ENCODE measurements at regions not wholly inside any gene's neighbourhood (a gene's known extent, or its start where the extent isn't known, plus 50 kb on each side); places are given as distances from the start of the nearest gene placed in this dataset.

- in situ Hi-C loops (cut with MboI; ENCODE audit: low pct_ligation_motif_present in 1 of 4, low pct_unique_long_range_greater_than_20kb in 1 of 4, low sequenced_read_pairs in 3 of 4) (no loop called here), intact Hi-C loops (cut with DNase I; ENCODE audit: low total_unique reads) (no loop called here)
- WGBS, 2 donors (ENCODE audit: low coverage in 1 of 2): 86 to 94% methylated on average over 4 of the region's 4 CpGs
- Histone ChIP-seq H3K27me3 (no peaks in the 10 kb centered on the region), H3K9me3 (peaks cover 0 to 3% of the 10 kb centered on the region in 2 donors), H3K4me3 (no peak overlapping the region), H3K36me3 (no peaks in the 10 kb centered on the region), H3K4me1 (no peaks in the 10 kb centered on the region), H3K27ac (no peak overlapping the region)
- DNase-seq: no peak
- no peak for TF ChIP-seq CTCF (IDR thresholded peaks at IDR 0.05)
- TF ChIP-seq POLR2A (IDR thresholded peaks at IDR 0.05): no peak
Measured at GRCh38 chr5:27220752-27221151, 182.4 kb upstream of the CDH9 start.

DNA sequence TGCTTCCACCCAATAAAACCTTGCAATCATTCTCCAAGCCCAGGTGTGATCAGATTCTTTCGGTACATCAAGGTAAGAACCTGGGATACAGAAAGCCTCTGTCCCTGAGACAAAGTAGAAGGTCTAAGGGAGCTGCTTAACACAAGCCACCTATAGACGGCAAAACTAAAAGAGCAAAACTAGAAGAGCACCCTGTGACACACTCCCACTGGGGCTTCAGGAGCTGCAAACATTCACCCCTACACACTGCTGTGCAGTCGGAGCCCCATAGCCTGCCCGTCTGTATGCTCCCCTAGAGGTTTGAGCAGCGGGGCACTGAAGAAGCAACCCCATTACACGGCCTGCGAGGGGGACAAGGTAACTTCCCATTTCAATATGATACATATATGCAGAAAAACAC is 179.6 kb upstream of the CDH9 start:
- no peaks in the 10 kb centered on the region for H3K36me3 ChIP-seq
- TF ChIP-seq POLR2A (IDR thresholded peaks at IDR 0.05) (no peak), EP300 (IDR thresholded peaks at IDR 0.05; ENCODE audit: low read depth) (no peak), POLR2AphosphoS5 (IDR thresholded peaks at IDR 0.05) (no peak), CTCF (IDR thresholded peaks at IDR 0.05) (no peak)
- H3K27me3 ChIP-seq: no peaks in the 10 kb centered on the region
- H3K9me3 ChIP-seq: peaks cover 0 to 3% of the 10 kb centered on the region in 2 donors
- H3K27ac ChIP-seq: no peak overlapping the region
- no peaks in the 10 kb centered on the region for H3K4me1 ChIP-seq
- no peak overlapping the region for H3K4me3 ChIP-seq
- 87 to 100% methylated on average over 2 to 7 of the region's 7 CpGs for WGBS, 2 donors (ENCODE audit: low coverage in 1 of 2)
- intact Hi-C loops (cut with DNase I; ENCODE audit: low total_unique reads): no loop called here
- DNase-seq: no peak
- in situ Hi-C loops (cut with MboI; ENCODE audit: low pct_ligation_motif_present in 1 of 4, low pct_unique_long_range_greater_than_20kb in 1 of 4, low sequenced_read_pairs in 3 of 4): no loop called here

DNA sequence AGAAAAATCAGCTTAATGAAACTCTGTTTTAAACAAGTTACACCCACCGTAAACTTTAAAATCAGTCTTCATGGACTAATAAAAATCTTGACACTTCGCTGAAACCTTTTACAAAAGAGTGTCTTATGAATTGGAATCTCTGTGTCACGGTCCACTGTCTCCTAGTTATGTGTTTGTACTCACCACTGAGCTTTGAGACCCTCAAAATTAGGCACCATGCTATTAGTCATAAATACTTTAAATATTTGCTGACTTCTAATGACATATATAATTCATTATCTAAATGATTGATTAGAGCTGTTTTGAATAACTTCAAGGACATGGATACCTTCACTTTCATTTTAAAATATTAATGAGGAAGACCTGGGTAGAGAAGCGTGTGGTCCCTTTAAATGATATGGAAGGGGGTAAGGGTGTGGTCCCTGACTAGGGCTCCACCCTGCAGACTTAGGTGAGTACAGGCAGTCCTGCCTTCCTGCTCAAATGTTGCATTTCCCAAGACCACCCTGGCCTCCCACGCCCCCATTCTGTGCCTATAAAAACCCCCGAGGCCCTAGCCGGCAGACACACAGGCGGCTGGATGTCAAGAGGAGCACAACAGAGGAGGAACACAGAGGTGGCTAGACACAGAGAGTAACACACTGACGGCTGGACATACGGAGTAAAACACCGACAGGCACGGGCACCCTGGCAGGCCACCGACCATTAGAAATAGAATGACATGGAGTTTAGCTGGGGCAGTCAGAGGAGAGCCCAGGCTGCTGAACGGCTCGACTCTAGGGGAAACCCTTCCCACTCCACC is 179.0 kb upstream of the CDH9 start:
- H3K36me3 ChIP-seq: no peaks in the 10 kb centered on the region
- no peak overlapping the region for H3K4me3 ChIP-seq
- 86 to 87% methylated on average over 10 to 15 of the region's 15 CpGs for WGBS, 2 donors (ENCODE audit: low coverage in 1 of 2)
- H3K27ac ChIP-seq: no peak overlapping the region
- no peaks in the 10 kb centered on the region for H3K4me1 ChIP-seq
- no peak for TF ChIP-seq CTCF (IDR thresholded peaks at IDR 0.05)
- TF ChIP-seq POLR2AphosphoS5 (IDR thresholded peaks at IDR 0.05): no peak
- no peak for TF ChIP-seq EP300 (IDR thresholded peaks at IDR 0.05; ENCODE audit: low read depth)
- no peak for TF ChIP-seq POLR2A (IDR thresholded peaks at IDR 0.05)
- in situ Hi-C loops (cut with MboI; ENCODE audit: low pct_ligation_motif_present in 1 of 4, low pct_unique_long_range_greater_than_20kb in 1 of 4, low sequenced_read_pairs in 3 of 4): no loop called here
- H3K9me3 ChIP-seq: peaks cover 0 to 3% of the 10 kb centered on the region in 2 donors
- intact Hi-C loops (cut with DNase I; ENCODE audit: low total_unique reads): no loop called here
- DNase-seq: no peak
- no peaks in the 10 kb centered on the region for H3K27me3 ChIP-seq

DNA sequence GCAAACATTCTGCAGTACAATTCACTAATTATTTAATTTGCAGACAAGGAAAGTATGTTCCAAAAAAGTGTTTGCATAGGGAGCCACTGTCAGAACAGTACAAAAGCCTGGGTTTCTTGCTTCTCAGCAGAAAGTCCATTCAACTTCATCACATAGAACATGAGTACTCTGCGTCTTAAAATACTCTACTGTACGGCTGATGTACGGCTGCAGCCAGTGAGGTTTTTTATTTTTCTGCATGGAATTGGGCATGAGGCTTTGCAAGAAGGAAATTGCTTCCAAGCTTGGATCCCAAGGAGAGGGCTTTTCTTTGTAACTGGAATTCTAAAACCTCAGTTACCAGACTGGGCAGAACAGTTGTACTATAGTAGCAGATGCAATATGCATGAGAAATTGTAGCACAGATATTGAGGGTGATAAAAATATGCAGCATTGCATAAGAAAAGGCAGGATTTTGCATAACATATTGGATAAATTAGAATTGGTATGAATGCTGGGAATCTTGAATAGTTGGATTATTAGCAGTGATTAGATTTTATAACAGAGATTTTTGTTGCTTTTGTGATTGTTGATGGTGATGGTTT is 178.1 kb upstream of the CDH9 start:
- intact Hi-C loops (cut with DNase I; ENCODE audit: low total_unique reads): no loop called here

More for the DNA sequence above, 178.1 kb upstream of the CDH9 start:
- Histone ChIP-seq H3K36me3 (no peaks in the 10 kb centered on the region), H3K27me3 (no peaks in the 10 kb centered on the region), H3K9me3 (peaks cover 0 to 3% of the 10 kb centered on the region in 2 donors), H3K4me1 (no peaks in the 10 kb centered on the region), H3K27ac (no peak overlapping the region), H3K4me3 (no peak overlapping the region)
- TF ChIP-seq POLR2A (IDR thresholded peaks at IDR 0.05) (no peak), POLR2AphosphoS5 (IDR thresholded peaks at IDR 0.05) (no peak), CTCF (IDR thresholded peaks at IDR 0.05) (no peak), EP300 (IDR thresholded peaks at IDR 0.05; ENCODE audit: low read depth) (no peak)
- DNase-seq: no peak
- 85% methylated on average over 3 of the region's 3 CpGs; no CpG with 5 or more reads in 1 of the 2 donors for WGBS, 2 donors (ENCODE audit: low coverage in 1 of 2)
- in situ Hi-C loops (cut with MboI; ENCODE audit: low pct_ligation_motif_present in 1 of 4, low pct_unique_long_range_greater_than_20kb in 1 of 4, low sequenced_read_pairs in 3 of 4): no loop called here
